ENCODE measurements at regions not wholly inside any gene's neighbourhood (a gene's known extent, or its start where the extent isn't known, plus 50 kb on each side); places are given as distances from the start of the nearest gene placed in this dataset.

DNA sequence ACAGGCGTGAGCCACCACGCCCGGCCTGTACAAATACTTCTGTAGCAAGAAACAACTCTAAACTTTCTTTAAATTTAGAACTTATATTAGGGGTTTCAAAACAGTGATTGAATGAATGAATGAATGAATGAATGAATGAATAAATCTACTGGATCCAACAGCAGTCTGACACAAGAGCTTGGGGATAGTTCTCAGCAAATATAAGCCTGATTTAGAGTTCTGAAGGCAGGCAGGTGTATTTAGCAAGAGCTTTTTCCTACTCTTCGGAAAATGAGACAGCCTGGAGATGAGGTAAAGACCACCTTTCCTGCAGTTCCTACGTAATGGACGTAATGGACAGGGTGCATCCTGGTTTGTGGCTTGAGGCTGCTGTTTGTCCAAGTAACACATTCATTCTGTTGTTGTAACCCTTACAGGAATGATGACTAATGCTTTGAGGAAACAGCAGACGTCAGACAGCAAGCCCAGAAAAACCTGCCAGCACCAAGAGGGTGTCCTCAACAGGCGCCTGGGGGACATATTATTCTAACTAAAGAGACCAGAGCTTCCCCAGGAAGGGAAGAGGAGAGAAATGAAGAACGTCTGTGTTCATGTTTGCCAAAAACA lies 277.4 kb upstream of the SOX5 start:
- no peaks in the 10 kb centered on the region for H3K27me3 Mint-ChIP-seq (ENCODE audit: unreplicated experiment)
- CTCF ChIA-PET = no interaction called here
- intact Hi-C loops (cut with micrococcal nuclease; ENCODE audit: unreplicated experiment) = no loop called here
- TF ChIP-seq, protein P1, sequence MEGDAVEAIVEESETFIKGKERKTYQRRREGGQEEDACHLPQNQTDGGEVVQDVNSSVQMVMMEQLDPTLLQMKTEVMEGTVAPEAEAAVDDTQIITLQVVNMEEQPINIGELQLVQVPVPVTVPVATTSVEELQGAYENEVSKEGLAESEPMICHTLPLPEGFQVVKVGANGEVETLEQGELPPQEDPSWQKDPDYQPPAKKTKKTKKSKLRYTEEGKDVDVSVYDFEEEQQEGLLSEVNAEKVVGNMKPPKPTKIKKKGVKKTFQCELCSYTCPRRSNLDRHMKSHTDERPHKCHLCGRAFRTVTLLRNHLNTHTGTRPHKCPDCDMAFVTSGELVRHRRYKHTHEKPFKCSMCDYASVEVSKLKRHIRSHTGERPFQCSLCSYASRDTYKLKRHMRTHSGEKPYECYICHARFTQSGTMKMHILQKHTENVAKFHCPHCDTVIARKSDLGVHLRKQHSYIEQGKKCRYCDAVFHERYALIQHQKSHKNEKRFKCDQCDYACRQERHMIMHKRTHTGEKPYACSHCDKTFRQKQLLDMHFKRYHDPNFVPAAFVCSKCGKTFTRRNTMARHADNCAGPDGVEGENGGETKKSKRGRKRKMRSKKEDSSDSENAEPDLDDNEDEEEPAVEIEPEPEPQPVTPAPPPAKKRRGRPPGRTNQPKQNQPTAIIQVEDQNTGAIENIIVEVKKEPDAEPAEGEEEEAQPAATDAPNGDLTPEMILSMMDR (IDR thresholded peaks at IDR 0.05; ENCODE audit: unreplicated experiment) = no peak
- H3K4me1 Mint-ChIP-seq (ENCODE audit: low read depth, unreplicated experiment) = peaks cover 25% of the 10 kb centered on the region
- no peaks in the 10 kb centered on the region for H3K9me3 Mint-ChIP-seq (ENCODE audit: low read depth, unreplicated experiment)
- peak overlapping the region; percentile 43 for H3K27ac Mint-ChIP-seq (ENCODE audit: unreplicated experiment)
- BruUV-seq (replicated peaks) = no TSS peak
- DNase-seq = peak; percentile 41
- H3K4me3 Mint-ChIP-seq (ENCODE audit: low read depth, unreplicated experiment) = no peak overlapping the region
- peaks cover 4% of the 10 kb centered on the region for H3K36me3 Mint-ChIP-seq (ENCODE audit: insufficient read depth, unreplicated experiment)

GRCh38 chr12:24224401-24224800 lies 274.9 kb upstream of the SOX5 start:
- Mint-ChIP-seq H3K27ac (ENCODE audit: unreplicated experiment) (no peak overlapping the region), H3K9me3 (ENCODE audit: low read depth, unreplicated experiment) (peaks cover 4% of the 10 kb centered on the region), H3K27me3 (ENCODE audit: unreplicated experiment) (no peaks in the 10 kb centered on the region), H3K4me3 (ENCODE audit: low read depth, unreplicated experiment) (no peak overlapping the region), H3K36me3 (ENCODE audit: insufficient read depth, unreplicated experiment) (peaks cover 4% of the 10 kb centered on the region), H3K4me1 (ENCODE audit: low read depth, unreplicated experiment) (peaks cover 25% of the 10 kb centered on the region)
- intact Hi-C loops (cut with micrococcal nuclease; ENCODE audit: unreplicated experiment) = no loop called here
- TF ChIP-seq, protein P1 (IDR thresholded peaks at IDR 0.05; ENCODE audit: unreplicated experiment) = no peak
- no TSS peak for BruUV-seq (replicated peaks)
- DNase-seq = no peak
- CTCF ChIA-PET = no interaction called here

- TF ChIP-seq, protein P1 (IDR thresholded peaks at IDR 0.05; ENCODE audit: unreplicated experiment) = no peak
- BruUV-seq (replicated peaks) = no TSS peak
Measured at GRCh38 chr12:24223926-24224325, 274.5 kb upstream of the SOX5 start.

DNA sequence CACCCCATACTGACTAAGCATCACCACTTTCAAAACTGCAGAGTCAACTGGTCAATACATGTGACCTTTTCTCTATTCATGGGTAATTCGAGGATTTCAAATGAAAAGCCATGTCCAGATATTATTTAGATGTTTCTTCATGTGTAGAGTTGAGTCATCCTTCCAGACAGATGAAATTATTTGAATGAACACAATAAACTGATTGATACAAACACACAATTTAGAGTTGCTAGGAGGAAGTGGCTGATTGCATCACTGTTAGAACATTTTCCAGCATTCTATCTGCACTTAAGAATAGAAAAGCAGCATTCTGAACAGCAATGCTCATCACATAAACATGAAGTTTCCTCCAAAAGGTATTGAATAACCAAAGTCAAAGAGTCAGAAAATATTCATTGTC lies 273.5 kb upstream of the SOX5 start:
- Mint-ChIP-seq H3K27me3 (ENCODE audit: unreplicated experiment) (no peaks in the 10 kb centered on the region), H3K36me3 (ENCODE audit: insufficient read depth, unreplicated experiment) (no peaks in the 10 kb centered on the region), H3K9me3 (ENCODE audit: low read depth, unreplicated experiment) (peaks cover 4% of the 10 kb centered on the region), H3K27ac (ENCODE audit: unreplicated experiment) (peak overlapping the region; percentile 62), H3K4me3 (ENCODE audit: low read depth, unreplicated experiment) (no peak overlapping the region), H3K4me1 (ENCODE audit: low read depth, unreplicated experiment) (peaks cover 25% of the 10 kb centered on the region)
- CTCF ChIA-PET = no interaction called here
- TF ChIP-seq, protein P1 (IDR thresholded peaks at IDR 0.05; ENCODE audit: unreplicated experiment) = no peak
- no TSS peak for BruUV-seq (replicated peaks)
- DNase-seq = no peak
- intact Hi-C loops (cut with micrococcal nuclease; ENCODE audit: unreplicated experiment) = no loop called here

More at GRCh38 chr12:24223926-24224325, 274.5 kb upstream of the SOX5 start:
- no peak overlapping the region for H3K27ac Mint-ChIP-seq (ENCODE audit: unreplicated experiment)
- no peaks in the 10 kb centered on the region for H3K27me3 Mint-ChIP-seq (ENCODE audit: unreplicated experiment)
- peaks cover 2% of the 10 kb centered on the region for H3K36me3 Mint-ChIP-seq (ENCODE audit: insufficient read depth, unreplicated experiment)
- H3K9me3 Mint-ChIP-seq (ENCODE audit: low read depth, unreplicated experiment) = peaks cover 4% of the 10 kb centered on the region
- intact Hi-C loops (cut with micrococcal nuclease; ENCODE audit: unreplicated experiment) = no loop called here
- H3K4me1 Mint-ChIP-seq (ENCODE audit: low read depth, unreplicated experiment) = peaks cover 25% of the 10 kb centered on the region
- H3K4me3 Mint-ChIP-seq (ENCODE audit: low read depth, unreplicated experiment) = no peak overlapping the region
- CTCF ChIA-PET = no interaction called here
- DNase-seq = no peak

Data from Calu3 (cell line).